H1 (cell line): ENCODE measurements at regions not wholly inside any gene's neighbourhood (a gene's known extent, or its start where the extent isn't known, plus 50 kb on each side); places are given as distances from the start of the nearest gene placed in this dataset.

Source experiments
- CTCF ChIA-PET: fragments of 300-600 bp; sonication (Branson Sonifier 250); formaldehyde crosslinking; loops from one replicate; lab custom pipeline; 2021; ENCODE audit not compliant: partially characterized antibody; lab: Charles Lee
- POLR2A ChIA-PET: fragments of 300-600 bp; sonication (Branson Sonifier 250); formaldehyde crosslinking; loops from one replicate; lab custom pipeline; 2021; ENCODE audit warnings: inconsistent platforms; ENCODE audit not compliant: partially characterized antibody; lab: Charles Lee
- DNase-seq, 2 experiments: peaks; one replicate each; pipeline versions ENCODE4 v3.0.0 to v3.0.0-alpha.2; 2010 to 2022; ENCODE audit warnings: low spot score in 2 of 2, low read depth in 1 of 2, mixed read lengths in 1 of 2
- FAIRE-seq: peaks from 2 replicates; lab custom pipeline; 2011; peaks lifted over from hg19 to GRCh38; lab: Jason Lieb, UNC
- H2AFZ ChIP-seq: 2 replicates; pipeline ENCODE4 v1.8.1; 2012; ENCODE audit warnings: low read length, inconsistent platforms
- H2AK5ac ChIP-seq: 2 replicates; pipeline ENCODE4 v1.6.1; 2013; ENCODE audit warnings: low read depth, low read length
- H2BK120ac ChIP-seq: replicated peaks from 2 replicates; pipeline ENCODE3; 2013; ENCODE audit warnings: low read depth, low read length, inconsistent platforms
- H2BK12ac ChIP-seq: 2 replicates; pipeline ENCODE4 v1.6.1; 2013; ENCODE audit warnings: low read depth, low read length
- H2BK15ac ChIP-seq: 2 replicates; pipeline ENCODE4 v1.6.1; 2013; ENCODE audit warnings: low read length
- H2BK20ac ChIP-seq: 2 replicates; pipeline ENCODE4 v1.6.1; 2013; ENCODE audit warnings: low read length
- H2BK5ac ChIP-seq: 2 replicates; pipeline ENCODE4 v1.6.1; 2013; ENCODE audit warnings: low read depth, low read length
- H3K14ac ChIP-seq: 2 replicates; pipeline ENCODE4 v1.6.1; 2013; ENCODE audit warnings: inconsistent platforms; ENCODE audit not compliant: insufficient read length
- H3K18ac ChIP-seq: 2 replicates; pipeline ENCODE4 v1.6.1; 2013; ENCODE audit warnings: low read length; ENCODE audit errors: extremely low read depth
- H3K23ac ChIP-seq: 2 replicates; pipeline ENCODE4 v1.6.1; 2013; ENCODE audit warnings: inconsistent platforms; ENCODE audit not compliant: insufficient read length
- H3K23me2 ChIP-seq: 2 replicates; pipeline ENCODE4 v1.6.1; 2013; ENCODE audit warnings: low read depth, low read length
- H3K27ac ChIP-seq: 2 replicates; pipeline ENCODE4 v1.6.1; 2011; ENCODE audit warnings: low read depth, low read length, inconsistent platforms
- H3K27me3 ChIP-seq, 4 experiments: replicated peaks in 1 of 4; 1 replicate in 1 of 4; 2 replicates in 3 of 4; pipeline versions ENCODE4 v1.6.1 to v1.8.1; 2011 to 2013; ENCODE audit warnings: low read length in 3 of 4, mild to moderate bottlenecking in 3 of 4, inconsistent platforms in 2 of 4, mixed read lengths in 2 of 4, moderate library complexity in 1 of 4; ENCODE audit not compliant: control insufficient read depth in 3 of 4, insufficient read depth in 3 of 4; ENCODE audit errors: extremely low read depth in 1 of 4
- H3K36me3 ChIP-seq, 4 experiments: 2 replicates each; pipeline versions ENCODE4 v1.6.1 to v1.8.1; 2011 to 2013; ENCODE audit warnings: mild to moderate bottlenecking in 4 of 4, low read length in 3 of 4, moderate library complexity in 2 of 4, control low read depth in 1 of 4, inconsistent platforms in 1 of 4; ENCODE audit not compliant: insufficient read depth in 4 of 4, control insufficient read depth in 2 of 4
- H3K4ac ChIP-seq: replicated peaks from 2 replicates; pipeline ENCODE3; 2013; ENCODE audit warnings: low read length, low read depth, mixed read lengths, inconsistent platforms; ENCODE audit not compliant: insufficient read length
- H3K4me1 ChIP-seq, 4 experiments: replicated peaks in 1 of 4; 1 replicate in 1 of 4; 2 replicates in 3 of 4; pipeline versions ENCODE4 v1.6.1 to v1.8.1; 2011 to 2013; ENCODE audit warnings: low read length in 3 of 4, inconsistent platforms in 2 of 4, mixed read lengths in 1 of 4; ENCODE audit not compliant: insufficient read depth in 4 of 4, control insufficient read depth in 3 of 4
- H3K4me2 ChIP-seq, 2 experiments: 2 replicates each; pipeline versions ENCODE4 v1.6.1 to v1.8.1; 2011 to 2013; ENCODE audit warnings: low read depth in 2 of 2, low read length in 2 of 2, control low read depth in 1 of 2, inconsistent platforms in 1 of 2, mild to moderate bottlenecking in 1 of 2; ENCODE audit not compliant: insufficient read depth in 1 of 2
- H3K4me3 ChIP-seq, 4 experiments: fragments of 200-600, 300-600 bp in 1 of 4; sonication (generic), shearing (Covaris generic), sonication (Bioruptor Twin) in 1 of 4; 2 replicates each; pipeline versions ENCODE4 v1.5.1 to v1.8.1; 2011 to 2016; ENCODE audit warnings: low read length in 4 of 4, low read depth in 3 of 4, control low read depth in 2 of 4, inconsistent platforms in 2 of 4, mild to moderate bottlenecking in 2 of 4, mixed read lengths in 1 of 4, moderate library complexity in 1 of 4; ENCODE audit not compliant: insufficient read depth in 2 of 4; ENCODE audit errors: extremely low read depth in 1 of 4
- H3K56ac ChIP-seq: replicated peaks from 2 replicates; pipeline ENCODE3; 2013; ENCODE audit warnings: low read depth, mild to moderate bottlenecking, mixed read lengths, low read length, inconsistent platforms; ENCODE audit not compliant: insufficient read length
- H3K79me1 ChIP-seq: 2 replicates; pipeline ENCODE4 v1.6.1; 2013; ENCODE audit warnings: low read depth, low read length, control low read depth
- H3K79me2 ChIP-seq, 2 experiments: 2 replicates each; pipeline versions ENCODE4 v1.6.1 to v1.8.1; 2012 to 2013; ENCODE audit warnings: low read length in 2 of 2, mild to moderate bottlenecking in 2 of 2, inconsistent platforms in 1 of 2; ENCODE audit not compliant: insufficient read depth in 2 of 2, control insufficient read depth in 1 of 2
- H3K9ac ChIP-seq, 4 experiments: replicated peaks in 1 of 4; 1 replicate in 1 of 4; 2 replicates in 3 of 4; pipeline versions ENCODE4 v1.6.1 to v1.8.1; 2011 to 2013; ENCODE audit warnings: low read depth in 3 of 4, low read length in 3 of 4, control low read depth in 2 of 4, mild to moderate bottlenecking in 2 of 4, moderate library complexity in 2 of 4, inconsistent platforms in 1 of 4; ENCODE audit errors: extremely low read depth in 1 of 4
- H3K9me3 ChIP-seq, 2 experiments: 2 replicates each; pipeline versions ENCODE4 v1.6.1 to v1.8.1; 2012 to 2013; ENCODE audit warnings: mild to moderate bottlenecking in 2 of 2, moderate library complexity in 2 of 2, control low read depth in 1 of 2, inconsistent platforms in 1 of 2, low read depth in 1 of 2, low read length in 1 of 2, mixed read lengths in 1 of 2; ENCODE audit not compliant: insufficient read depth in 2 of 2
- H4K20me1 ChIP-seq, 2 experiments: replicated peaks in 1 of 2; 2 replicates each; pipeline versions ENCODE3 to v1.8.1; 2011 to 2013; ENCODE audit warnings: inconsistent platforms in 2 of 2, low read length in 2 of 2, mild to moderate bottlenecking in 1 of 2; ENCODE audit not compliant: insufficient read depth in 2 of 2, control insufficient read depth in 1 of 2
- H4K5ac ChIP-seq: 2 replicates; pipeline ENCODE4 v1.6.1; 2013; ENCODE audit warnings: low read length, low read depth, mixed read lengths, inconsistent platforms; ENCODE audit not compliant: insufficient read length
- H4K8ac ChIP-seq: 2 replicates; pipeline ENCODE4 v1.8.0; 2013; ENCODE audit warnings: mild to moderate bottlenecking, moderate library complexity, low read length, inconsistent platforms; ENCODE audit not compliant: insufficient read depth; ENCODE audit errors: extremely low read depth
- H4K91ac ChIP-seq: replicated peaks from 2 replicates; pipeline ENCODE3; 2013; ENCODE audit warnings: low read length, mixed read lengths, inconsistent platforms; ENCODE audit not compliant: insufficient read length
- CREB1 ChIP-seq: IDR thresholded peaks from 2 replicates; pipeline ENCODE4 v1.6.1; 2012; ENCODE audit warnings: inconsistent platforms
- EGR1 ChIP-seq: IDR thresholded peaks from 2 replicates; pipeline ENCODE4 v1.6.1; 2011; ENCODE audit warnings: low read depth, low read length, borderline replicate concordance
- JUN ChIP-seq: IDR thresholded peaks from 2 replicates; pipeline ENCODE4 v1.6.1; 2011; ENCODE audit warnings: low read depth, mild to moderate bottlenecking, improper control_type of control experiment, low read length
- KDM5A ChIP-seq: fragments of 200-600 bp; IDR thresholded peaks from 2 replicates; pipeline ENCODE4 v1.7.1; 2012; ENCODE audit warnings: mild to moderate bottlenecking, low read length, inconsistent platforms, mixed read lengths
- SAP30 ChIP-seq: fragments of 300-600 bp; sonication (generic); IDR thresholded peaks from 2 replicates; pipeline ENCODE4 v1.7.1; 2012; ENCODE audit warnings: low read length, moderate library complexity, mild to moderate bottlenecking, inconsistent platforms; ENCODE audit not compliant: insufficient read depth, insufficient replicate concordance
- SIN3A ChIP-seq, 2 experiments: IDR thresholded peaks in 1 of 2; conservative IDR thresholded peaks in 1 of 2; 2 replicates each; pipeline ENCODE4 v1.6.1; 2011 to 2012; ENCODE audit warnings: low read length in 2 of 2, improper control_type of control experiment in 1 of 2, low read depth in 1 of 2, mild to moderate bottlenecking in 1 of 2
- TAF1 ChIP-seq: IDR thresholded peaks from 2 replicates; pipeline ENCODE4 v1.6.1; 2011; ENCODE audit warnings: mild to moderate bottlenecking, low read depth, low read length
- WGBS, 2 experiments: shearing (Covaris generic) in 1 of 2; methylation state at CpG; one replicate each; pipeline versions ENCODE4 v1.1.6 to v1.1.7; 2013 to 2015; ENCODE audit warnings: low lambda C conversion rate in 2 of 2, mixed read lengths in 2 of 2, inconsistent platforms in 1 of 2, low coverage in 1 of 2, missing lambda C conversion rate in 1 of 2; ENCODE audit not compliant: insufficient replicate concordance in 2 of 2, insufficient coverage in 1 of 2, insufficient read length in 1 of 2; ENCODE audit errors: extremely low coverage in 1 of 2, missing lambda C conversion rate in 1 of 2; 5-methylcytosine and 5-hydroxymethylcytosine counted together

- Histone ChIP-seq H3K18ac (no peak overlapping the region), H3K4me3 (no peak overlapping the region), H3K9me3 (peaks cover 0 to 2% of the 10 kb centered on the region in 2 experiments; a peak in 1 of 4 replicates), H2BK5ac (no peak overlapping the region), H3K9ac (no peak overlapping the region), H3K23ac (no peak overlapping the region), H2AFZ (no peak overlapping the region), H3K14ac (no peak overlapping the region), H4K5ac (no peak overlapping the region), H3K4me2 (no peak overlapping the region), H3K4ac (no peak overlapping the region), H3K4me1 (0 out of 7 replicates have a peak, but pooled peaks cover 0 to 4% (median 0%) of the 10 kb centered on the region in 4 experiments), H2BK120ac (no peak overlapping the region), H4K91ac (no peak overlapping the region), H2BK12ac (no peak overlapping the region), H3K56ac (no peak overlapping the region), H3K79me1 (no peaks in the 10 kb centered on the region), H3K23me2 (no peaks in the 10 kb centered on the region), H2AK5ac (no peak overlapping the region), H2BK15ac (no peak overlapping the region), H4K20me1 (no peaks in the 10 kb centered on the region), H3K36me3 (no peaks in the 10 kb centered on the region), H3K79me2 (no peaks in the 10 kb centered on the region), H2BK20ac (no peak overlapping the region), H3K27me3 (no peaks in the 10 kb centered on the region), H3K27ac (no peak overlapping the region), H4K8ac (no peak overlapping the region)
- 96% methylated on average over 18 of the region's 18 CpGs; no CpG with 5 or more reads in 1 of the 2 experiments for WGBS, 2 experiments
- ChIA-PET POLR2A (no interaction called here), CTCF (interaction anchor here (1.1 kb wide), 1 partner anchor 22 kb away, joined by 3 read pairs; no protein-coding TSS in a partner anchor)
- FAIRE-seq (no peak), DNase-seq (no peak)
- TF ChIP-seq JUN (no peak), CREB1 (no peak), TAF1 (no peak), KDM5A (no peak), SIN3A (conservative IDR thresholded peaks at IDR 0.05 in 1 of 2, IDR thresholded peaks at IDR 0.05 in 1 of 2; ENCODE audit: low read depth in 1 of 2, low read length in 2 of 2) (no peak), EGR1 (no peak), SAP30 (no peak)
Observed at GRCh38 chr12:24582954-24583601, 365.8 kb downstream of the BCAT1 start.
